GM18499 (cell line): ENCODE measurements at regions not wholly inside any gene's neighbourhood (a gene's known extent, or its start where the extent isn't known, plus 50 kb on each side); places are given as distances from the start of the nearest gene placed in this dataset.

Experiments used
- ATAC-seq: cut with Tn5 transposase; IDR thresholded peaks from one replicate; pipeline ENCODE4 v1.9.1; 2021; ENCODE audit warnings: moderate number of reproducible peaks; ENCODE audit not compliant: insufficient read depth, unreplicated experiment

GRCh38 chr3:99388780-99389179, 249.6 kb upstream of the COL8A1 start:
- no peak for ATAC-seq

GRCh38 chr3:99384596-99384995, 253.8 kb upstream of the COL8A1 start:
- no peak for ATAC-seq

- no peak for ATAC-seq
These were observed 261.5 kb upstream of the COL8A1 start for GRCh38 chr3:99376926-99377325.

GRCh38 chr3:99373846-99374210, 264.6 kb upstream of the COL8A1 start:
- no peak for ATAC-seq

DNA sequence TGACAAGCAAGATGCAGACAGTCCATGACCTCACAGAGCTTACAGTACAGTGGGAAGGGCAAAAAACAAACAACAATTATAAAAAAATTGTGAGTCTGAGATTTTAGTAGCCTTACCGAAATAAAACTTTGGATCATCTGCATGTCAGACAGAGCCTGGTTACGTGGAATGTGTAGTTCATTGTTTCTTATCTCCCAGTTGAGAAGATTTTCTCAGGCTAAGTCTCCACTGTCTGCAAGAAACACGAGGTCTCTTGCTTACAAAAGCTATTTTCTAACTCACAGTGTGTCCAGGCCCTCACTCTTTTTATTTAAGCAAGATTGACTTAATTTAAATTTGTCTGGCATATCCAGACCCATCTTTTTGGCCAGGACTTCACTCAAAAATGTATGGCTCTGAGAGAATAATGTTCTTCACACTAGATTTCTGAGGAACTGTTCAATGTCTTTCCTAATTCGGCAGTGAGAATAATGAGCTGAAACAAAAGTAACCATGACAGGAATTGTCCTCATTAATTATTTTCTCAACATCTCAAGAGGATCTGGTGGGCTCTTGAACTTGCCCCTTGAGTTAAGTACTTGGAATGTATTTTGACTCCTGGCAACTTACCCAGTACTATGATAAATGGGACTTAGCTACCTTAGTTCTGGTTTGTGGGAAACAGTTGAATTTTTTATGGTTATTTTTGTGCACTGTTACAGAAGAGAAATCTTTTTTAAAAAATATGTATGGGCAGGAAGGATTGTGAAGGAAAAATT, 265.1 kb upstream of the COL8A1 start:
- no peak for ATAC-seq

GRCh38 chr3:99366663-99367429, 271.5 kb upstream of the COL8A1 start:
- no peak for ATAC-seq

- ATAC-seq = no peak
These were observed 272.4 kb upstream of the COL8A1 start for GRCh38 chr3:99365979-99366378.

DNA sequence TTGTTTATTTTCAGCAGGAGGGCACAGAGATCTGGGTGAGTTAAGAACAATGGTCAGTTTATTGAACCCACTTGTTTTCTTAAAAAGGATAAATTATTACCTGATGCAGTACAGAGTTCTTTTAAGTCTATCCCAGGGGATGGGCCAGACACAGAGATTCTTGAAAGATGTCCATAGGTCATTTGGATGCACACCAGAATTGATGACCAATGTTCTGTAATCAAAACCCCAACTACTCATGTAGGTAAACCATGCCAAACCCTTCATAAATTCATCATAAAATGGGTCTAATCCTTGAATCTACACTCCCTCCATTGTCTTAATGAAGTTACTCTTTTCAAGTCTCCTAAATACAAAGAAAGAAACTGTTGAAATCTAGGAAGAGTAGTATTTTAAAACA, 273.0 kb upstream of the COL8A1 start:
- no peak for ATAC-seq

DNA sequence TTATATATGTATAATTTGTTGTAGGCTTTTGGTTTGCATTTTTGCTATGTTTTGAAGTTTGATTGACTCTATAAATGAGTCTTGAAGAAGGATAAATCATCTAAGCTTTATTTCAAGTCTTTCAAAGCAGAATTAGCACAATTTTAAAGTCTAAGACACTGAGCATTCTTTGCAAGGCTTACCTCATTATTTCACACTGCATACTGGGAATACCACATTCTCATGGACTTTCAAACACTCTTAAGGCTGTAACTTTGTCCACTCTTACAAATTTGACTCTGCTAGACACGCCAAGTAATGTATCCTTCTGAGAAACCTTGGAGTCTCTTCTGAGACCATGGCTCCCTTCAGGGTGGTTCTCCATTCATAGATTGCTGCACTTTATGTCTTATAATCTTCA, 281.3 kb upstream of the COL8A1 start:
- ATAC-seq = no peak

GRCh38 chr3:99356696-99357095, 281.7 kb upstream of the COL8A1 start:
- ATAC-seq = no peak

DNA sequence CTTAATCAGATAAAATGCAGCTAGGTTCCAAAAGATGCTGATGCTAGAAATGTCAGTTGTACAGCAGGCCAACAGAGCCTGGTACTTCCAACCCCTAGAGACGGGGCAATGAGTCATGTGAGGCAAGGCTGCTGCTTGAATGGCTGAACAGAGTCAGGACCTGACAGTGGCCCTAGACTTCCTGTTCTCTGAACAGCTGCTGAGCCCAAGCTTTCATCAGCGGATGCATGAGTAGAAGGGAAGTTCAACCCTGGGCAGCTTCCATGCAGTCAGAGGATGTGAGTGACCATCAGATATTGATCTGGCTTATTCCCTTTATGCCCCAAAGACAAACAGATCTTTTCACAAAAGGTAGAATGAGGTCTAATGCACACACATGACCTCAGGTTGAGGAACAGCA, 282.9 kb upstream of the COL8A1 start:
- no peak for ATAC-seq

DNA sequence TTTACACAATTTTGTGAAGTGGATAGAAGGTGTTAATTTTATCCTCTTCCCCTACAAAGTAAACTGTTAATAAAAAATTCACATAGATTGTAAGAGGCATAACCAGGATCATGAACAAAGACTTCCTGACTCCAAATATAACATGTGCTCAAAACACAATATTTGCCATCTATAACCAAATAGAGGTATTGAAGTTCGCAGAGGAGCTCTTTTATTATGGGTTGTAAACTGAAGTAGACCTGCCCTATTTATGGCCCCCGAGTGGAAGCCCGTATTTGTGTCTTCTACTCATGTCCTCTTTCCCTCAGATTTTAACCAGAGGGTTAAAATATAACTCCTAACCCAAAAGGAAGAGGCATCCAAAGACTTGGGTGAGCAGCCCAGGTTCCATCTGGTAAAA, 285.6 kb upstream of the COL8A1 start:
- ATAC-seq = no peak

GRCh38 chr3:99351122-99351521, 287.3 kb upstream of the COL8A1 start:
- ATAC-seq = no peak

- no peak for ATAC-seq
These were observed 289.9 kb upstream of the COL8A1 start for GRCh38 chr3:99348451-99348850.

DNA sequence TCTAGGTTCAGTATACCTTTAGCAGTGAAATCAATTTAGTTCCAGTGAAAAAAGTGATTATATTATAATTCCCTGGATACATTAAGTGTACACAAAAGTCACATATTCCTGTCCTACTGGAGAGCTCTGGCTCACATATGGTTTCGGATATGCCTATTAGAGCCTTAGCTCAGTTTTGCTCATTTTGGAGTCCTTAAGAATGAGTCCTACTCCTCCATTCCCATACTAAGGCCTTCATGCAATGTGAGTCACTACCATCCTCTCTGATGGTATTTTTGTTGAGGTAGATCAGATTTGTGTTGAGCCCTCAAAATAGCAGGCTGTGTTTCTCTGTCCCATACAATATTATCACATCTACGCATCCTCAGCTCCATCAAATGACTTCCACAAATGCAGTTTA, 294.2 kb upstream of the COL8A1 start:
- ATAC-seq = no peak

GRCh38 chr3:99342383-99342782, 296.0 kb upstream of the COL8A1 start:
- no peak for ATAC-seq

GRCh38 chr3:99339222-99339621, 299.2 kb upstream of the COL8A1 start:
- ATAC-seq = no peak

DNA sequence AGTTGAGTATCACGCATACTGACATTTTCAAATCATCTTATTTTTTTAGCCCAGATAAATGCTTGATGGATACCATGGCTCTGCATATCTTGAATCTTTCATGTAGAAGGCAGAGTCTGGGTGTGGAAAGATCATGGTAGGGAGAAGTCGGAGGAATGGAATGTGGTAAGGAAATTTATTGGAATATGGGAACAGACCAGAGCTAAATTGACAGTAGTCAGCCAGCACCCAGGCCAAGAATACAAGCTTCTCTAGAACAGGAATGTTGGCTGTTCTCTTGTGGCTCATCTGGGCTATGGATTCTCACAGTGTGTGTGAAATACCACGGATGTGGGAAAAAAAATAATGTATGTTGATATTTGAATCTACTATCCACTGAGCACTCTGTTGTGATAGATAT, 305.7 kb upstream of the COL8A1 start:
- ATAC-seq = no peak

DNA sequence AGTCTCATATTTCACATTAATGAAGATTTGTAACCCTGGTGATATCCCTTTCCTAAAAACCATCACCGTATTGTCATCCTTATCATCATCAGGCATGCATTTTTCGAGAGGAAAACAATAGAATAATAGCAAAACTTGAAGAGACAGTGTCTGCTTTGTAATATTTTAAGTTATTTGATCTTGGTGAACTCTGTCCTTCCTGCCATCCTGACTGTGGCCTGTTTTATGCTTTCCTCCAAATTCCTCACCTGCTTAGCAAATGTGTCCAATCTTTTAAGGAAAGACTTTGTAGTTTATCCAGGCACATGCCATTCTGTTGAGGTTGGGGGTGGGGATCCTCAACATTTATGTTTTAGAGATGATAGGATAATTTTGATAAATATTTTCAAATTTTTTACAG, 306.1 kb upstream of the COL8A1 start:
- no peak for ATAC-seq

- ATAC-seq = no peak
These were observed 307.4 kb upstream of the COL8A1 start for GRCh38 chr3:99330924-99331532.

DNA sequence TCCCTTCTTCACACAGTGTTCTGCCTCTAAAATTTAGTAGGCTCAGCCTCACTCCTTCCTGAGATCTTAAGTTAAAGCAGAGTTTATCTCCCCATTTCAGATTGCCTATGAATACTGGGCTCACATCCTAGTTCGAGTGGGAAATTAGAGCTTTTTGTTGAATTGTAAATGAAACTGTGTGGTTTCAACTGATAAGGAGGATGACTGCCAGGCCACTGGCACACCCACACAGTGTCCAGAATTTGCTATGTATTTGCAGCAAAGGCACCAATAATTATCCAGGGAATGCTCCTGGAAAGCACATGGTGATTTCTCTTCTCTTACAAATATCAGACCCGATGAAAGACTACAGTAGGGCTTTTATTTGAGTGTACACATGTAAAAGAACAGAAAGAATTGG, 308.1 kb upstream of the COL8A1 start:
- no peak for ATAC-seq

- ATAC-seq = no peak
These were observed 313.0 kb upstream of the COL8A1 start for GRCh38 chr3:99325402-99325801.
